Lower leg skin (tissue), 4 donors: ENCODE measurements at regions not wholly inside any gene's neighbourhood (a gene's known extent, or its start where the extent isn't known, plus 50 kb on each side); places are given as distances from the start of the nearest gene placed in this dataset.

Experiments
- DNase-seq, 2 donors: peaks; one replicate each; pipeline ENCODE4 v3.0.0-alpha.2; 2019; ENCODE audit warnings: low spot score in 2 of 2
- H3K4me3 ChIP-seq: fragments of 200-600 bp; sonication (generic); 2 replicates; pipeline ENCODE4 v1.5.1; 2017; ENCODE audit warnings: mild to moderate bottlenecking, low read depth; ENCODE audit not compliant: poor library complexity, severe bottlenecking
- CTCF ChIP-seq, 3 donors: fragments of 450-650 bp; IDR thresholded peaks; one replicate each; pipeline ENCODE4 v1.5.1; 2016; ENCODE audit warnings: antibody characterized with exemption in 3 of 3, mild to moderate bottlenecking in 3 of 3, moderate library complexity in 2 of 3
- POLR2A ChIP-seq, 2 donors: fragments of 450-650 bp; IDR thresholded peaks; one replicate each; pipeline ENCODE4 v1.6.1; 2016 to 2017; ENCODE audit warnings: antibody characterized with exemption in 2 of 2, mild to moderate bottlenecking in 1 of 2, moderate library complexity in 1 of 2
- WGBS, 2 donors: methylation state at CpG; one replicate each; pipeline ENCODE4 v1.1.5; 2018; 5-methylcytosine and 5-hydroxymethylcytosine counted together
- intact Hi-C: fragments of 100-400 bp; cut with DNase I; formaldehyde crosslinking; loops from one replicate; pipeline ENCODE4 v1.15.0; 2023; ENCODE audit warnings: low total_unique reads

GRCh38 chr2:238786379-238786778 is 61.5 kb upstream of the TWIST2 start:
- peak in 1 of 2 donors; percentile 88 for DNase-seq
- TF ChIP-seq CTCF (IDR thresholded peaks at IDR 0.05) (no peak), POLR2A (IDR thresholded peaks at IDR 0.05) (no peak)
- intact Hi-C loops = no loop called here
- WGBS, 2 donors = 66 to 74% methylated on average over 9 of the region's 9 CpGs
- H3K4me3 ChIP-seq = no peak overlapping the region

- intact Hi-C loops = no loop called here
- 69 to 72% methylated on average over 29 of the region's 29 CpGs for WGBS, 2 donors
- DNase-seq = peak in 1 of 2 donors; percentile 88
- no peak for TF ChIP-seq POLR2A (IDR thresholded peaks at IDR 0.05)
- TF ChIP-seq CTCF (IDR thresholded peaks at IDR 0.05) = no peak
- no peak overlapping the region for H3K4me3 ChIP-seq
These were observed 60.9 kb upstream of the TWIST2 start for GRCh38 chr2:238786792-238787490.

- intact Hi-C loops = no loop called here
- DNase-seq = peak in 1 of 2 donors; percentile 83
- WGBS, 2 donors = 60 to 70% methylated on average over 5 of the region's 5 CpGs
- TF ChIP-seq CTCF (IDR thresholded peaks at IDR 0.05) = no peak
- TF ChIP-seq POLR2A (IDR thresholded peaks at IDR 0.05) = no peak
- no peak overlapping the region for H3K4me3 ChIP-seq
These were observed 60.4 kb upstream of the TWIST2 start for GRCh38 chr2:238787501-238787900.

- DNase-seq = no peak
- WGBS, 2 donors = 58 to 67% methylated on average over 8 of the region's 8 CpGs
- TF ChIP-seq POLR2A (IDR thresholded peaks at IDR 0.05) (no peak), CTCF (IDR thresholded peaks at IDR 0.05) (no peak)
- no peak overlapping the region for H3K4me3 ChIP-seq
- intact Hi-C loops = no loop called here
These were observed 58.5 kb upstream of the TWIST2 start for GRCh38 chr2:238789317-238789806.

- intact Hi-C loops = no loop called here
- no peak overlapping the region for H3K4me3 ChIP-seq
- 54 to 65% methylated on average over 16 of the region's 16 CpGs for WGBS, 2 donors
- TF ChIP-seq POLR2A (IDR thresholded peaks at IDR 0.05) (no peak), CTCF (IDR thresholded peaks at IDR 0.05) (no peak)
- no peak for DNase-seq
These were observed 57.6 kb upstream of the TWIST2 start for GRCh38 chr2:238790126-238790832.
